GM23338 (cell line): ENCODE measurements at regions not wholly inside any gene's neighbourhood (a gene's known extent, or its start where the extent isn't known, plus 50 kb on each side); places are given as distances from the start of the nearest gene placed in this dataset.

Source experiments
- ATAC-seq: fragments of 200-7000 bp; cut with Tn5 transposase; 3 replicates; pipeline ENCODE4 v1.9.1; 2020
- DNase-seq: peaks from one replicate; pipeline ENCODE4 v3.0.0-alpha.2; 2015; ENCODE audit warnings: low spot score
- H2AFZ ChIP-seq: fragments of 200-600 bp; sonication (generic); 2 replicates; pipeline ENCODE4 v1.8.0; 2016; ENCODE audit warnings: antibody characterized with exemption, mild to moderate bottlenecking, moderate library complexity
- H3F3A ChIP-seq: fragments of 200-600 bp; sonication (generic); replicated peaks from 2 replicates; pipeline ENCODE4 v1.8.0; 2017; ENCODE audit warnings: antibody characterized with exemption, mixed run types, low read depth
- H3K27ac ChIP-seq: fragments of 200-600 bp; sonication (generic); 2 replicates; pipeline ENCODE4 v1.6.1; 2016; ENCODE audit warnings: low read depth
- H3K27me3 ChIP-seq: fragments of 200-600 bp; sonication (generic); 2 replicates; pipeline ENCODE4 v1.8.0; 2016; ENCODE audit warnings: mild to moderate bottlenecking, mixed run types, moderate library complexity; ENCODE audit not compliant: insufficient read depth
- H3K36me3 ChIP-seq: fragments of 200-600 bp; sonication (generic); 2 replicates; pipeline ENCODE4 v1.8.0; 2016; ENCODE audit warnings: mild to moderate bottlenecking; ENCODE audit not compliant: insufficient read depth
- H3K4me1 ChIP-seq: fragments of 200-600 bp; sonication (generic); 2 replicates; pipeline ENCODE4 v1.8.0; 2016; ENCODE audit warnings: mild to moderate bottlenecking, moderate library complexity; ENCODE audit not compliant: insufficient read depth
- H3K4me2 ChIP-seq: fragments of 200-600 bp; sonication (generic); 2 replicates; pipeline ENCODE4 v1.7.1; 2017; ENCODE audit warnings: mixed run types
- H3K4me3 ChIP-seq: fragments of 200-600 bp; sonication (generic); 2 replicates; pipeline ENCODE4 v1.6.1; 2016; ENCODE audit warnings: mixed run types
- H3K79me2 ChIP-seq: fragments of 200-600 bp; sonication (generic); replicated peaks from 2 replicates; pipeline ENCODE4 v1.8.0; 2017; ENCODE audit warnings: mild to moderate bottlenecking; ENCODE audit not compliant: insufficient read depth
- H3K9me2 ChIP-seq: fragments of 200-600 bp; sonication (generic); 2 replicates; pipeline ENCODE4 v1.8.0; 2017; ENCODE audit not compliant: insufficient read depth
- H4K20me1 ChIP-seq: fragments of 200-600 bp; sonication (generic); replicated peaks from 2 replicates; pipeline ENCODE4 v1.8.0; 2017; ENCODE audit warnings: mild to moderate bottlenecking; ENCODE audit not compliant: insufficient read depth
- H3K27ac Mint-ChIP-seq: 2 replicates; pipeline ENCODE4 v1.8.0; 2020; ENCODE audit warnings: inconsistent platforms, mild to moderate bottlenecking, moderate library complexity, mixed read lengths
- H3K27me3 Mint-ChIP-seq: 3 replicates; pipeline ENCODE4 v1.8.0; 2022; ENCODE audit warnings: low read depth, mild to moderate bottlenecking, moderate library complexity, mixed read lengths, inconsistent platforms; ENCODE audit not compliant: insufficient read depth, poor library complexity
- H3K36me3 Mint-ChIP-seq: 3 replicates; pipeline ENCODE4 v1.8.0; 2021; ENCODE audit warnings: low read depth, mild to moderate bottlenecking, inconsistent platforms, moderate library complexity, mixed read lengths
- H3K4me1 Mint-ChIP-seq: 3 replicates; pipeline ENCODE4 v1.8.0; 2020; ENCODE audit warnings: mild to moderate bottlenecking, inconsistent platforms, mixed read lengths
- H3K4me3 Mint-ChIP-seq: 3 replicates; pipeline ENCODE4 v1.8.0; 2021; ENCODE audit warnings: moderate library complexity, mild to moderate bottlenecking, inconsistent platforms, mixed read lengths
- H3K9me3 Mint-ChIP-seq: 3 replicates; pipeline ENCODE4 v1.8.0; 2020; ENCODE audit warnings: moderate library complexity, mild to moderate bottlenecking, inconsistent platforms, mixed read lengths
- CREB1 ChIP-seq: fragments of 250-450 bp; sonication (Bioruptor Pico); IDR thresholded peaks from 2 replicates; pipeline ENCODE4 v1.5.0; 2020; ENCODE audit warnings: low read depth, mild to moderate bottlenecking, moderate library complexity
- ETS1 ChIP-seq: IDR thresholded peaks from 2 replicates; pipeline ENCODE4 v1.6.1; 2016; ENCODE audit warnings: antibody characterized with exemption
- EZH2 ChIP-seq: fragments of 200-600 bp; sonication (generic); IDR thresholded peaks from one replicate; pipeline ENCODE4 v1.8.0; 2017; ENCODE audit warnings: antibody characterized with exemption, mild to moderate bottlenecking, low read depth; ENCODE audit not compliant: unreplicated experiment
- EZH2phosphoT487 ChIP-seq: fragments of 200-600 bp; sonication (generic); IDR thresholded peaks from one replicate; pipeline ENCODE4 v1.8.1; 2018; ENCODE audit warnings: antibody characterized with exemption; ENCODE audit not compliant: unreplicated experiment
- JUNB ChIP-seq: IDR thresholded peaks from one replicate; pipeline ENCODE4 v1.6.1; 2016; ENCODE audit warnings: antibody characterized with exemption; ENCODE audit not compliant: unreplicated experiment
- ZNF331 ChIP-seq: fragments of 250-450 bp; sonication (Bioruptor Pico); IDR thresholded peaks from 2 replicates; pipeline ENCODE4 v1.5.0; 2020; ENCODE audit warnings: low read depth, mild to moderate bottlenecking, moderate library complexity
- TF ChIP-seq, protein P1 (sequence below): IDR thresholded peaks from one replicate; pipeline ENCODE4 v1.6.1; 2018; ENCODE audit warnings: antibody characterized with exemption; ENCODE audit not compliant: unreplicated experiment
- TF ChIP-seq, protein P2 (sequence below), 2 experiments: fragments of 200-600 bp in 1 of 2; sonication (generic) in 1 of 2; conservative IDR thresholded peaks; 2 replicates each; pipeline versions ENCODE4 v1.5.1 to v1.6.1; 2016 to 2017; ENCODE audit warnings: antibody characterized with exemption in 2 of 2, low read depth in 2 of 2, mild to moderate bottlenecking in 2 of 2, moderate library complexity in 1 of 2

- H3K27ac ChIP-seq: no peak overlapping the region
- no peaks in the 10 kb centered on the region for H3F3A ChIP-seq
- peak overlapping the region; percentile 97 for H2AFZ ChIP-seq
- no peaks in the 10 kb centered on the region for H3K4me1 ChIP-seq
- H3K4me2 ChIP-seq: peak overlapping the region; percentile 84
- TF ChIP-seq EZH2phosphoT487: no peak
- TF ChIP-seq, protein P1, sequence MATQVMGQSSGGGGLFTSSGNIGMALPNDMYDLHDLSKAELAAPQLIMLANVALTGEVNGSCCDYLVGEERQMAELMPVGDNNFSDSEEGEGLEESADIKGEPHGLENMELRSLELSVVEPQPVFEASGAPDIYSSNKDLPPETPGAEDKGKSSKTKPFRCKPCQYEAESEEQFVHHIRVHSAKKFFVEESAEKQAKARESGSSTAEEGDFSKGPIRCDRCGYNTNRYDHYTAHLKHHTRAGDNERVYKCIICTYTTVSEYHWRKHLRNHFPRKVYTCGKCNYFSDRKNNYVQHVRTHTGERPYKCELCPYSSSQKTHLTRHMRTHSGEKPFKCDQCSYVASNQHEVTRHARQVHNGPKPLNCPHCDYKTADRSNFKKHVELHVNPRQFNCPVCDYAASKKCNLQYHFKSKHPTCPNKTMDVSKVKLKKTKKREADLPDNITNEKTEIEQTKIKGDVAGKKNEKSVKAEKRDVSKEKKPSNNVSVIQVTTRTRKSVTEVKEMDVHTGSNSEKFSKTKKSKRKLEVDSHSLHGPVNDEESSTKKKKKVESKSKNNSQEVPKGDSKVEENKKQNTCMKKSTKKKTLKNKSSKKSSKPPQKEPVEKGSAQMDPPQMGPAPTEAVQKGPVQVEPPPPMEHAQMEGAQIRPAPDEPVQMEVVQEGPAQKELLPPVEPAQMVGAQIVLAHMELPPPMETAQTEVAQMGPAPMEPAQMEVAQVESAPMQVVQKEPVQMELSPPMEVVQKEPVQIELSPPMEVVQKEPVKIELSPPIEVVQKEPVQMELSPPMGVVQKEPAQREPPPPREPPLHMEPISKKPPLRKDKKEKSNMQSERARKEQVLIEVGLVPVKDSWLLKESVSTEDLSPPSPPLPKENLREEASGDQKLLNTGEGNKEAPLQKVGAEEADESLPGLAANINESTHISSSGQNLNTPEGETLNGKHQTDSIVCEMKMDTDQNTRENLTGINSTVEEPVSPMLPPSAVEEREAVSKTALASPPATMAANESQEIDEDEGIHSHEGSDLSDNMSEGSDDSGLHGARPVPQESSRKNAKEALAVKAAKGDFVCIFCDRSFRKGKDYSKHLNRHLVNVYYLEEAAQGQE: no peak
- TF ChIP-seq, protein P2, sequence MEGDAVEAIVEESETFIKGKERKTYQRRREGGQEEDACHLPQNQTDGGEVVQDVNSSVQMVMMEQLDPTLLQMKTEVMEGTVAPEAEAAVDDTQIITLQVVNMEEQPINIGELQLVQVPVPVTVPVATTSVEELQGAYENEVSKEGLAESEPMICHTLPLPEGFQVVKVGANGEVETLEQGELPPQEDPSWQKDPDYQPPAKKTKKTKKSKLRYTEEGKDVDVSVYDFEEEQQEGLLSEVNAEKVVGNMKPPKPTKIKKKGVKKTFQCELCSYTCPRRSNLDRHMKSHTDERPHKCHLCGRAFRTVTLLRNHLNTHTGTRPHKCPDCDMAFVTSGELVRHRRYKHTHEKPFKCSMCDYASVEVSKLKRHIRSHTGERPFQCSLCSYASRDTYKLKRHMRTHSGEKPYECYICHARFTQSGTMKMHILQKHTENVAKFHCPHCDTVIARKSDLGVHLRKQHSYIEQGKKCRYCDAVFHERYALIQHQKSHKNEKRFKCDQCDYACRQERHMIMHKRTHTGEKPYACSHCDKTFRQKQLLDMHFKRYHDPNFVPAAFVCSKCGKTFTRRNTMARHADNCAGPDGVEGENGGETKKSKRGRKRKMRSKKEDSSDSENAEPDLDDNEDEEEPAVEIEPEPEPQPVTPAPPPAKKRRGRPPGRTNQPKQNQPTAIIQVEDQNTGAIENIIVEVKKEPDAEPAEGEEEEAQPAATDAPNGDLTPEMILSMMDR (conservative IDR thresholded peaks at IDR 0.05; ENCODE audit: low read depth in 2 of 2): peak; percentile 70 to 99
- Mint-ChIP-seq H3K36me3 (peaks cover 3% of the 10 kb centered on the region; the same call in 1 of the 3 replicates), H3K9me3 (peaks cover 22% of the 10 kb centered on the region), H3K4me1 (peaks cover 2% of the 10 kb centered on the region; the same call in 1 of the 3 replicates), H3K27ac (no peak overlapping the region), H3K4me3 (peak overlapping the region; percentile 59), H3K27me3 (peaks cover 4% of the 10 kb centered on the region)
- no peaks in the 10 kb centered on the region for H3K36me3 ChIP-seq
- H3K79me2 ChIP-seq: no peaks in the 10 kb centered on the region
- peak; percentile 98 for ATAC-seq
- no peaks in the 10 kb centered on the region for H3K9me2 ChIP-seq
- H4K20me1 ChIP-seq: no peaks in the 10 kb centered on the region
- peaks cover 13% of the 10 kb centered on the region for H3K27me3 ChIP-seq
- DNase-seq: peak; percentile 82
- H3K4me3 ChIP-seq: peak overlapping the region; percentile 58
Observed at GRCh38 chr11:129750343-129751292, 65.0 kb upstream of the TMEM45B start.

- Histone ChIP-seq H3K27ac (no peak overlapping the region), H3K27me3 (peaks cover 13% of the 10 kb centered on the region), H3K4me1 (no peaks in the 10 kb centered on the region), H3K4me2 (no peak overlapping the region), H3F3A (no peaks in the 10 kb centered on the region), H3K36me3 (no peaks in the 10 kb centered on the region), H3K9me2 (no peaks in the 10 kb centered on the region), H2AFZ (no peak overlapping the region), H4K20me1 (no peaks in the 10 kb centered on the region), H3K4me3 (no peak overlapping the region), H3K79me2 (no peaks in the 10 kb centered on the region)
- Mint-ChIP-seq H3K4me1 (peaks cover 2% of the 10 kb centered on the region; the same call in 1 of the 3 replicates), H3K9me3 (peaks cover 31% of the 10 kb centered on the region), H3K4me3 (no peak overlapping the region), H3K27me3 (peaks cover 4% of the 10 kb centered on the region), H3K36me3 (peaks cover 3% of the 10 kb centered on the region; the same call in 1 of the 3 replicates), H3K27ac (no peak overlapping the region)
- ATAC-seq (no peak), DNase-seq (no peak)
- TF ChIP-seq JUNB (no peak), ETS1 (no peak), EZH2 (no peak), EZH2phosphoT487 (no peak), ZNF331 (CRISPR knock-in tag) (no peak), CREB1 (CRISPR knock-in tag) (no peak)
- TF ChIP-seq, protein P1: no peak
- TF ChIP-seq, protein P2 (conservative IDR thresholded peaks at IDR 0.05; ENCODE audit: low read depth in 2 of 2): no peak
Observed at GRCh38 chr11:129751511-129751910, 64.1 kb upstream of the TMEM45B start.
